ENCODE measurements at regions not wholly inside any gene's neighbourhood (a gene's known extent, or its start where the extent isn't known, plus 50 kb on each side); places are given as distances from the start of the nearest gene placed in this dataset.
"Not testable (repeated sequence)": the region's sequence is repeated elsewhere in the genome, so short reads cannot be mapped to it uniquely, and the experiment has no call there.

GRCh38 chr1:185393205-185393604 lies 76.2 kb upstream of the IVNS1ABP start:
- ChIA-PET CTCF (interaction anchor here (0.6 kb wide), 1 partner anchor 54 kb away, joined by 5 read pairs; no protein-coding TSS in a partner anchor), POLR2A (no interaction called here)
- TF ChIP-seq FOXK2 (IDR thresholded peaks at IDR 0.05) (no peak), FOXA1 (IDR thresholded peaks at IDR 0.05) (no peak), TARDBP (IDR thresholded peaks at IDR 0.05) (no peak), SP1 (IDR thresholded peaks at IDR 0.05) (no peak), NFRKB (IDR thresholded peaks at IDR 0.05) (no peak), CTBP1 (IDR thresholded peaks at IDR 0.05; ENCODE audit: borderline replicate concordance) (no peak)
- DNase-seq (ENCODE audit: extremely low spot score), result no peak

DNA sequence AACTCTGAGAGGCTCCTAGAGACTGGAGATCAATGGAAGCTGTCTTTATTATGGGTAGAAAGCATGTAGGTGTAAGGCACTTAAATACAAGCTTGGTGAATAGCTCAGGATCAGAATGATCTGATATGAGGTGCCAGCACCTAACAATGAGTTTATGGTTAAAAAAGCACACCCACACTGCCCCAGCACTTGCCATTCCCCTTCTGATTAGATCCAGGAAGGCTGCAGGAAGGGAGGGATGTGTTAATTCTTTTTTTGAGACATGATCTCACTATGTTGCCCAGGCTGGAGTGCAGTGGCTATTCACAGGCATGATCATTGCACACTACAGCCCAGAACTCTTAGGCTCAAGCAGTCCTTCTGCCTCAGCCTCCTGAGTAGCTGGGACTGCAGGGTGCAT lies 71.8 kb upstream of the IVNS1ABP start:
- ChIA-PET CTCF (no interaction called here), POLR2A (no interaction called here)
- TF ChIP-seq NFRKB (IDR thresholded peaks at IDR 0.05), result no peak
- TF ChIP-seq CTBP1 (IDR thresholded peaks at IDR 0.05; ENCODE audit: borderline replicate concordance), result no peak
- no peak for TF ChIP-seq L3MBTL2 (conservative IDR thresholded peaks at IDR 0.05)
- TF ChIP-seq PKNOX1 (IDR thresholded peaks at IDR 0.05), result no peak
- TF ChIP-seq FOXM1 (IDR thresholded peaks at IDR 0.05; ENCODE audit: borderline replicate concordance), result no peak
- no peak for TF ChIP-seq FOXK2 (IDR thresholded peaks at IDR 0.05)
- no peak for TF ChIP-seq SUZ12 (IDR thresholded peaks at IDR 0.05)
- TF ChIP-seq SP1 (IDR thresholded peaks at IDR 0.05), result no peak
- TF ChIP-seq FOXA1 (IDR thresholded peaks at IDR 0.05), result no peak
- no peak for TF ChIP-seq ARNT (IDR thresholded peaks at IDR 0.05)
- no peak for TF ChIP-seq LEF1 (IDR thresholded peaks at IDR 0.05; ENCODE audit: borderline replicate concordance)
- no peak for DNase-seq (ENCODE audit: extremely low spot score)

GRCh38 chr1:185388346-185388745 lies 71.3 kb upstream of the IVNS1ABP start:
- TF ChIP-seq TARDBP (IDR thresholded peaks at IDR 0.05), result no peak
- TF ChIP-seq ZNF384 (IDR thresholded peaks at IDR 0.05), result no peak
- no peak for TF ChIP-seq FOXM1 (IDR thresholded peaks at IDR 0.05; ENCODE audit: borderline replicate concordance)
- no peak for TF ChIP-seq FOXA1 (IDR thresholded peaks at IDR 0.05)
- TF ChIP-seq ARNT (IDR thresholded peaks at IDR 0.05), result no peak
- TF ChIP-seq PKNOX1 (IDR thresholded peaks at IDR 0.05), result no peak
- no peak for TF ChIP-seq FOXK2 (IDR thresholded peaks at IDR 0.05)
- no peak for TF ChIP-seq CTBP1 (IDR thresholded peaks at IDR 0.05; ENCODE audit: borderline replicate concordance)
- TF ChIP-seq SP1 (IDR thresholded peaks at IDR 0.05), result no peak
- TF ChIP-seq SUZ12 (IDR thresholded peaks at IDR 0.05), result no peak
- TF ChIP-seq HDGF (IDR thresholded peaks at IDR 0.05; ENCODE audit: borderline replicate concordance), result no peak
- TF ChIP-seq NFRKB (IDR thresholded peaks at IDR 0.05), result no peak
- no peak for TF ChIP-seq ELF4 (IDR thresholded peaks at IDR 0.05)
- TF ChIP-seq L3MBTL2 (conservative IDR thresholded peaks at IDR 0.05), result no peak
- TF ChIP-seq LEF1 (IDR thresholded peaks at IDR 0.05; ENCODE audit: borderline replicate concordance), result no peak
- no peak for TF ChIP-seq BHLHE40 (IDR thresholded peaks at IDR 0.05; ENCODE audit: borderline replicate concordance)
- ChIA-PET POLR2A (no interaction called here), CTCF (no interaction called here)
- no peak for DNase-seq (ENCODE audit: extremely low spot score)

GRCh38 chr1:185385991-185386390 lies 68.9 kb upstream of the IVNS1ABP start:
- ChIA-PET CTCF (no interaction called here), POLR2A (no interaction called here)
- TF ChIP-seq FOXA1 (IDR thresholded peaks at IDR 0.05) (no peak), NFRKB (IDR thresholded peaks at IDR 0.05) (no peak), FOXM1 (IDR thresholded peaks at IDR 0.05; ENCODE audit: borderline replicate concordance) (no peak), ZNF384 (IDR thresholded peaks at IDR 0.05) (no peak), SUZ12 (IDR thresholded peaks at IDR 0.05) (no peak)
- DNase-seq (ENCODE audit: extremely low spot score), result no peak

DNA sequence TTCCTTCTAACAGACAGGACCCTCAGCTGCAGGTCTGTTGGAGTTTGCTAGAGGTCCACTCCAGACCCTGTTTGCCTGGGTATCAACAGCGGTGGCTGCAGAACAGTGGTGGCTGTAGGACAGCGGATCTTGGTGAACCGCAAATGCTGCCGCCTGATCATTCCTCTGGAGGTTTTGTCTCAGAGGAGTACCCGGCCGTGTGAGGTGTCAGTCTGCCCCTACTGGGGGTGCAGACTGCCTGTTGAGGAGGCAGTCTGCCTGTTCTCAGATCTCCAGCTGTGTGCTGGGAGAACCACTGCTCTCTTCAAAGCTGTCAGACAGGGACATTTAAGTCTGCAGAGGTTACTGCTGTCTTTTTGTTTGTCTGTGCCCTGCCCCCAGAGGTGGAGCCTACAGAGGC lies 66.8 kb upstream of the IVNS1ABP start:
- CTCF ChIA-PET; DNase-seq (ENCODE audit: extremely low spot score); POLR2A ChIA-PET: not testable (repeated sequence)

GRCh38 chr1:185377831-185378230 lies 60.8 kb upstream of the IVNS1ABP start:
- DNase-seq (ENCODE audit: extremely low spot score), result no peak
- POLR2A ChIA-PET, result no interaction called here
- TF ChIP-seq FOXK2 (IDR thresholded peaks at IDR 0.05), result no peak
- CTCF ChIA-PET, result no interaction called here

DNA sequence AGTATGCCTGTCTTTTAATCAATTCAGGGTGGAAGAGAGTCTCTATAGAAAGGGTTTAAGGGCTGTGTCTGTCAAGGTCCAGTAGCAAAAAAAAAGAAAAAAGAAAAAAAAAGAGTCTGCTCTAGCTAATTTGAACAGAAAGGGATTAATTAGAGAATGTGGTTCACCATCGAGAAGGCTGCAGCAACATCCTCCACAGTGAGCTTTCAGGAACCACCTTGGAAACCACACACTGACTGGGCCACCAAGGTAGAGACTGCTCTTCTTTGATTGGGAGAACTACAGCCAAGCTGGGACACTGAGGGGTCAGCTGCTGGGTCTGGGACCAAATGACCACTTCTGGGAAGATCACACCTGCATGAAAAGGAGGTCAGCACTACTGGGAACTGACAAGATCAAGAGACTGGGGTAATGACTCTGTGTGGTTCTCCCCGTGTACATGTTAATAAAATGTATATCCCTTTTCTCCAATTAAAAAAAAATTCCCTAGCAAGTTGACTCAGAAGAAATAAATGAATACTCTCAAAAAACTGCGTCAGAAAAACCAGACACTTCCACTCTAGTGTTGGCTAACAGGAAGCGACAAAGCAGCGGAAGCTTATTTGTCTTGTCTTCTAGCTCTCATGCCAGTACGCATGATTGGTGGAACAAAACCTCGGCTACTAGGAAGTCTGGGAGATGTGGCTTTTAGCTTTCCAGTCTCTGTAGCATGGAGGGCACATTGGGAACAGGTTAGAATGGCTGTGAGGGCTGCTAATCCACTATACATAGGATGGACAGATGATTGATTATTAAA lies 60.0 kb upstream of the IVNS1ABP start:
- ChIA-PET POLR2A (no interaction called here), CTCF (no interaction called here)
- no peak for DNase-seq (ENCODE audit: extremely low spot score)
- no peak for TF ChIP-seq ELF4 (IDR thresholded peaks at IDR 0.05)
- no peak for TF ChIP-seq TARDBP (IDR thresholded peaks at IDR 0.05)
- TF ChIP-seq LEF1 (IDR thresholded peaks at IDR 0.05; ENCODE audit: borderline replicate concordance), result no peak
- TF ChIP-seq L3MBTL2 (conservative IDR thresholded peaks at IDR 0.05), result no peak
- TF ChIP-seq HDGF (IDR thresholded peaks at IDR 0.05; ENCODE audit: borderline replicate concordance), result no peak
- TF ChIP-seq PKNOX1 (IDR thresholded peaks at IDR 0.05), result no peak
- no peak for TF ChIP-seq NFRKB (IDR thresholded peaks at IDR 0.05)
- no peak for TF ChIP-seq FOXK2 (IDR thresholded peaks at IDR 0.05)
- no peak for TF ChIP-seq ZNF384 (IDR thresholded peaks at IDR 0.05)
- no peak for TF ChIP-seq FOXA1 (IDR thresholded peaks at IDR 0.05)
- no peak for TF ChIP-seq BHLHE40 (IDR thresholded peaks at IDR 0.05; ENCODE audit: borderline replicate concordance)
- TF ChIP-seq SP1 (IDR thresholded peaks at IDR 0.05), result no peak
- TF ChIP-seq FOXM1 (IDR thresholded peaks at IDR 0.05; ENCODE audit: borderline replicate concordance), result no peak
- no peak for TF ChIP-seq ARNT (IDR thresholded peaks at IDR 0.05)
